Tibial nerve (tissue), 4 donors: ENCODE measurements at regions not wholly inside any gene's neighbourhood (a gene's known extent, or its start where the extent isn't known, plus 50 kb on each side); places are given as distances from the start of the nearest gene placed in this dataset.

Experiments used
- EP300 ChIP-seq, 2 donors: sonication (generic); formaldehyde crosslinking; IDR thresholded peaks; one replicate each; pipeline ENCODE4 v1.6.1; 2017; ENCODE audit warnings: antibody characterized with exemption in 2 of 2, mild to moderate bottlenecking in 1 of 2
- POLR2A ChIP-seq, 2 donors: fragments of 450-650 bp; IDR thresholded peaks; one replicate each; pipeline ENCODE4 v1.6.1; 2017; ENCODE audit warnings: antibody characterized with exemption in 2 of 2, mild to moderate bottlenecking in 2 of 2, moderate library complexity in 2 of 2
- TF ChIP-seq, protein P1 (sequence below), 5 experiments: fragments of 200-600 bp in 3 of 5; fragments of 450-650 bp in 2 of 5; sonication (generic) in 3 of 5; IDR thresholded peaks; one replicate each; pipeline ENCODE4 v1.5.1; 2016 to 2019; ENCODE audit warnings: antibody characterized with exemption in 5 of 5, mild to moderate bottlenecking in 3 of 5, moderate library complexity in 2 of 5

- TF ChIP-seq, protein P1, sequence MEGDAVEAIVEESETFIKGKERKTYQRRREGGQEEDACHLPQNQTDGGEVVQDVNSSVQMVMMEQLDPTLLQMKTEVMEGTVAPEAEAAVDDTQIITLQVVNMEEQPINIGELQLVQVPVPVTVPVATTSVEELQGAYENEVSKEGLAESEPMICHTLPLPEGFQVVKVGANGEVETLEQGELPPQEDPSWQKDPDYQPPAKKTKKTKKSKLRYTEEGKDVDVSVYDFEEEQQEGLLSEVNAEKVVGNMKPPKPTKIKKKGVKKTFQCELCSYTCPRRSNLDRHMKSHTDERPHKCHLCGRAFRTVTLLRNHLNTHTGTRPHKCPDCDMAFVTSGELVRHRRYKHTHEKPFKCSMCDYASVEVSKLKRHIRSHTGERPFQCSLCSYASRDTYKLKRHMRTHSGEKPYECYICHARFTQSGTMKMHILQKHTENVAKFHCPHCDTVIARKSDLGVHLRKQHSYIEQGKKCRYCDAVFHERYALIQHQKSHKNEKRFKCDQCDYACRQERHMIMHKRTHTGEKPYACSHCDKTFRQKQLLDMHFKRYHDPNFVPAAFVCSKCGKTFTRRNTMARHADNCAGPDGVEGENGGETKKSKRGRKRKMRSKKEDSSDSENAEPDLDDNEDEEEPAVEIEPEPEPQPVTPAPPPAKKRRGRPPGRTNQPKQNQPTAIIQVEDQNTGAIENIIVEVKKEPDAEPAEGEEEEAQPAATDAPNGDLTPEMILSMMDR (IDR thresholded peaks at IDR 0.05) = no peak
- TF ChIP-seq POLR2A (IDR thresholded peaks at IDR 0.05) (no peak), EP300 (IDR thresholded peaks at IDR 0.05) (no peak)
Measured at GRCh38 chr5:90169078-90169477, 240.5 kb downstream of the CETN3 start.
